Osteocyte (in vitro differentiated cells): ENCODE measurements at regions not wholly inside any gene's neighbourhood (a gene's known extent, or its start where the extent isn't known, plus 50 kb on each side); places are given as distances from the start of the nearest gene placed in this dataset.

Experiments
- DNase-seq: peaks from one replicate; pipeline ENCODE4 v3.0.0; 2021; ENCODE audit warnings: mixed read lengths; ENCODE audit not compliant: unreplicated experiment; ENCODE audit errors: extremely low spot score
- H3K27ac Mint-ChIP-seq: one replicate; pipeline ENCODE4 v1.8.0; 2021; ENCODE audit warnings: mild to moderate bottlenecking, mixed read lengths; ENCODE audit not compliant: unreplicated experiment
- H3K27me3 Mint-ChIP-seq: one replicate; pipeline ENCODE4 v1.8.0; 2021; ENCODE audit warnings: mixed read lengths; ENCODE audit not compliant: unreplicated experiment
- H3K36me3 Mint-ChIP-seq: one replicate; pipeline ENCODE4 v1.8.0; 2021; ENCODE audit warnings: mixed read lengths; ENCODE audit not compliant: unreplicated experiment
- H3K4me1 Mint-ChIP-seq: one replicate; pipeline ENCODE4 v1.8.0; 2021; ENCODE audit warnings: mixed read lengths; ENCODE audit not compliant: unreplicated experiment
- H3K4me3 Mint-ChIP-seq: one replicate; pipeline ENCODE4 v1.8.0; 2021; ENCODE audit warnings: mild to moderate bottlenecking, moderate library complexity, mixed read lengths; ENCODE audit not compliant: unreplicated experiment
- H3K9me3 Mint-ChIP-seq: one replicate; pipeline ENCODE4 v1.8.0; 2021; ENCODE audit warnings: mixed read lengths; ENCODE audit not compliant: unreplicated experiment
- CTCF ChIP-seq: fragments of 200-600 bp; sonication (generic); IDR thresholded peaks from 2 replicates; pipeline ENCODE4 v1.5.0; 2021; ENCODE audit warnings: antibody characterized with exemption, mild to moderate bottlenecking, moderate library complexity

GRCh38 chr11:62022211-62022610 is 54.8 kb upstream of the FTH1 start:
- TF ChIP-seq CTCF: no peak
- Mint-ChIP-seq H3K4me1 (peaks cover 9% of the 10 kb centered on the region), H3K27me3 (peaks cover 4% of the 10 kb centered on the region), H3K4me3 (no peak overlapping the region), H3K27ac (no peak overlapping the region), H3K36me3 (no peaks in the 10 kb centered on the region), H3K9me3 (peaks cover 7% of the 10 kb centered on the region)
- DNase-seq: no peak

GRCh38 chr11:62020661-62021060 is 53.2 kb upstream of the FTH1 start:
- Mint-ChIP-seq H3K27me3 (peaks cover 4% of the 10 kb centered on the region), H3K4me3 (no peak overlapping the region), H3K36me3 (no peaks in the 10 kb centered on the region), H3K27ac (no peak overlapping the region), H3K9me3 (peaks cover 7% of the 10 kb centered on the region), H3K4me1 (peaks cover 13% of the 10 kb centered on the region)
- no peak for TF ChIP-seq CTCF
- no peak for DNase-seq

GRCh38 chr11:62018981-62019664 is 51.7 kb upstream of the FTH1 start:
- H3K36me3 Mint-ChIP-seq: no peaks in the 10 kb centered on the region
- no peak overlapping the region for H3K27ac Mint-ChIP-seq
- no peak for DNase-seq
- peaks cover 4% of the 10 kb centered on the region for H3K27me3 Mint-ChIP-seq
- TF ChIP-seq CTCF: no peak
- H3K4me1 Mint-ChIP-seq: peaks cover 6% of the 10 kb centered on the region
- H3K9me3 Mint-ChIP-seq: peaks cover 7% of the 10 kb centered on the region
- no peak overlapping the region for H3K4me3 Mint-ChIP-seq

GRCh38 chr11:62017878-62018655 is 50.6 kb upstream of the FTH1 start:
- Mint-ChIP-seq H3K27me3 (peaks cover 4% of the 10 kb centered on the region), H3K9me3 (peaks cover 7% of the 10 kb centered on the region), H3K36me3 (no peaks in the 10 kb centered on the region), H3K4me3 (no peak overlapping the region), H3K27ac (no peak overlapping the region), H3K4me1 (peaks cover 16% of the 10 kb centered on the region)
- TF ChIP-seq CTCF: no peak
- no peak for DNase-seq
